GM19463 (cell line): ENCODE measurements at regions not wholly inside any gene's neighbourhood (a gene's known extent, or its start where the extent isn't known, plus 50 kb on each side); places are given as distances from the start of the nearest gene placed in this dataset.

ENCODE experiments used
- ATAC-seq: cut with Tn5 transposase; IDR thresholded peaks from one replicate; pipeline ENCODE4 v1.9.1; 2021; ENCODE audit warnings: mild to moderate bottlenecking, moderate library complexity; ENCODE audit not compliant: unreplicated experiment

- ATAC-seq, result no peak
These were observed 164.9 kb upstream of the ADGRL2 start for GRCh38 chr1:81635816-81636215.

- ATAC-seq, result no peak
These were observed 166.4 kb upstream of the ADGRL2 start for GRCh38 chr1:81634294-81634693.

GRCh38 chr1:81619156-81619555 is 181.6 kb upstream of the ADGRL2 start:
- ATAC-seq, result no peak

- ATAC-seq, result no peak
These were observed 182.4 kb upstream of the ADGRL2 start for GRCh38 chr1:81618376-81618775.

- no peak for ATAC-seq
These were observed 183.3 kb upstream of the ADGRL2 start for GRCh38 chr1:81617308-81617967.

GRCh38 chr1:81613803-81614202 is 186.9 kb upstream of the ADGRL2 start:
- ATAC-seq, result no peak

GRCh38 chr1:81607924-81608323 is 192.8 kb upstream of the ADGRL2 start:
- ATAC-seq, result no peak

GRCh38 chr1:81607086-81607485 is 193.6 kb upstream of the ADGRL2 start:
- no peak for ATAC-seq

GRCh38 chr1:81606656-81607055 is 194.1 kb upstream of the ADGRL2 start:
- no peak for ATAC-seq

GRCh38 chr1:81605023-81605422 is 195.7 kb upstream of the ADGRL2 start:
- ATAC-seq, result no peak

- ATAC-seq, result peak; percentile 31
These were observed 199.7 kb upstream of the ADGRL2 start for GRCh38 chr1:81600878-81601622.

GRCh38 chr1:81600363-81600762 is 200.4 kb upstream of the ADGRL2 start:
- no peak for ATAC-seq

GRCh38 chr1:81598623-81599022 is 202.1 kb upstream of the ADGRL2 start:
- ATAC-seq, result peak; percentile 57

GRCh38 chr1:81597720-81598426 is 202.9 kb upstream of the ADGRL2 start:
- ATAC-seq, result peak; percentile 60

GRCh38 chr1:81596341-81596740 is 204.4 kb upstream of the ADGRL2 start:
- no peak for ATAC-seq

GRCh38 chr1:81594206-81594605 is 206.5 kb upstream of the ADGRL2 start:
- ATAC-seq, result no peak

GRCh38 chr1:81592233-81592632 is 208.5 kb upstream of the ADGRL2 start:
- no peak for ATAC-seq

- ATAC-seq, result no peak
These were observed 210.6 kb upstream of the ADGRL2 start for GRCh38 chr1:81590171-81590570.

GRCh38 chr1:81588149-81588548 is 212.6 kb upstream of the ADGRL2 start:
- ATAC-seq, result no peak

- no peak for ATAC-seq
These were observed 213.3 kb upstream of the ADGRL2 start for GRCh38 chr1:81587426-81587825.

GRCh38 chr1:81585371-81585770 is 215.4 kb upstream of the ADGRL2 start:
- no peak for ATAC-seq

- no peak for ATAC-seq
These were observed 216.3 kb upstream of the ADGRL2 start for GRCh38 chr1:81584398-81584797.
